ENCODE measurements at regions not wholly inside any gene's neighbourhood (a gene's known extent, or its start where the extent isn't known, plus 50 kb on each side); places are given as distances from the start of the nearest gene placed in this dataset.

DNA sequence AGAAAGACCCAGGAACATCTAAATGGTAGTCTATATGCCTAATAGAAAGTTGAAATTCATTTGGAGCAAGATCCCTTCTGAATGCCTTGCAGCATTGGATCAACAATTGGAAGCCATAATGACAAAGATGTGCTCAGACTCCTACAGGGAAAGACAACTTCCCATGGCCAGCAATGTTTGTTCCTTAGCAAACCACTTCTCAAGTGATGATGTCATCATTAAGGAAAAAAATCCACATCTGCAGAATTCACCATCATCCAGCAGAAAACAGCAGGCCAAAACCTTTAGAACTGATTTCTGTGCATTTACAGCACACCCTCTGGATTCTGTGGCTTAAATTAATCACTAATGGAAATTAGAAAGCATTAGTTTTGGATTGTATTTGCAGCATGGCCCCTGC is 82.4 kb upstream of the ZIC3 start:
- Histone ChIP-seq H3K4me1 (ENCODE audit: low read depth) (no peaks in the 10 kb centered on the region), H3K36me3 (ENCODE audit: low read depth) (no peaks in the 10 kb centered on the region), H3K9me3 (no peaks in the 10 kb centered on the region), H3K4me3 (no peak overlapping the region)
- intact Hi-C loops (cut with DNase I, micrococcal nuclease), result no loop called here
- TF ChIP-seq, protein P1, sequence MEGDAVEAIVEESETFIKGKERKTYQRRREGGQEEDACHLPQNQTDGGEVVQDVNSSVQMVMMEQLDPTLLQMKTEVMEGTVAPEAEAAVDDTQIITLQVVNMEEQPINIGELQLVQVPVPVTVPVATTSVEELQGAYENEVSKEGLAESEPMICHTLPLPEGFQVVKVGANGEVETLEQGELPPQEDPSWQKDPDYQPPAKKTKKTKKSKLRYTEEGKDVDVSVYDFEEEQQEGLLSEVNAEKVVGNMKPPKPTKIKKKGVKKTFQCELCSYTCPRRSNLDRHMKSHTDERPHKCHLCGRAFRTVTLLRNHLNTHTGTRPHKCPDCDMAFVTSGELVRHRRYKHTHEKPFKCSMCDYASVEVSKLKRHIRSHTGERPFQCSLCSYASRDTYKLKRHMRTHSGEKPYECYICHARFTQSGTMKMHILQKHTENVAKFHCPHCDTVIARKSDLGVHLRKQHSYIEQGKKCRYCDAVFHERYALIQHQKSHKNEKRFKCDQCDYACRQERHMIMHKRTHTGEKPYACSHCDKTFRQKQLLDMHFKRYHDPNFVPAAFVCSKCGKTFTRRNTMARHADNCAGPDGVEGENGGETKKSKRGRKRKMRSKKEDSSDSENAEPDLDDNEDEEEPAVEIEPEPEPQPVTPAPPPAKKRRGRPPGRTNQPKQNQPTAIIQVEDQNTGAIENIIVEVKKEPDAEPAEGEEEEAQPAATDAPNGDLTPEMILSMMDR (IDR thresholded peaks at IDR 0.05), result no peak
- ATAC-seq (no peak), DNase-seq (no peak)

DNA sequence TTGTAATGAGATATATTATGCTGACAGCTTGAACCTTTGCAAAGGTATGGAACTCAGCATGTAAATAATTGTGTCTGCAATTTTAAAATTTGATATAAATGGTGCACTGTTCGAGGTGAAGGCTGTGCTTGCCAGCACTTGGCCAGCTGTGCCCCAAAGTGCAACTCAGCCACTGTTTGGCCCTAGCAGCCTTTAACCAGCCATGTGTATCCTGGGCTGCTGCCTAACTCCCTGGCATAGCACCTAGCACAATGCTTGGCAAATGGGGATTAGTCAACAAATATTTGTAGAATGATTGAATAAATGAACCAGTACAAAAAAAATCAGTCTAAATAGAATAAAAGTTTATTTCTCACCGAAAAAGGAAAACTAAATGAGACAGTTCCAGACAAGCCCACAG is 83.8 kb upstream of the ZIC3 start:
- intact Hi-C loops (cut with DNase I, micrococcal nuclease), result no loop called here
- no peaks in the 10 kb centered on the region for H3K4me1 ChIP-seq (ENCODE audit: low read depth)
- no peak for DNase-seq
- H3K4me3 ChIP-seq, result no peak overlapping the region
- no peaks in the 10 kb centered on the region for H3K36me3 ChIP-seq (ENCODE audit: low read depth)
- H3K9me3 ChIP-seq, result no peaks in the 10 kb centered on the region
- ATAC-seq, result no peak
- TF ChIP-seq, protein P1 (IDR thresholded peaks at IDR 0.05), result no peak

DNA sequence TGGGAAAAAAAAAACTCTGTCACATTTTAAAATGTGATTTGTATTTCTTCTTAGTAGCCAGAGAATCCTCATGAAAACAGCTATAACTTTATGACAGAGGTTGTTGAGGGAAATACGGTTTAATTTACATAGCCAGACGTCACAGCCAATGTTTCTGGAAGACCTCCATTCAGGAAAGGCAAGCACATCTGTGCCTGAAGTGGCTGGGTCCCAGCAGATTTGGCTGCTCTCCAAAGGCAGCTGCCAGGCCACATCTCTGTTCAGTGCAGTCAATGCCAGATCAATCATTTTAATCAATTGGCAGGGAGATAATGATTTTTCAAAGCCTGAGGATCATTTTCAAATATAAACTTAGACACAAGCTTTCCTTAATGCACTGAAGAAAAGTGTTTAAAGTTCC is 86.5 kb upstream of the ZIC3 start:
- no peaks in the 10 kb centered on the region for H3K4me1 ChIP-seq (ENCODE audit: low read depth)
- intact Hi-C loops (cut with DNase I, micrococcal nuclease), result no loop called here
- TF ChIP-seq, protein P1 (IDR thresholded peaks at IDR 0.05), result no peak
- H3K4me3 ChIP-seq, result no peak overlapping the region
- no peak for DNase-seq
- H3K9me3 ChIP-seq, result no peaks in the 10 kb centered on the region
- no peak for ATAC-seq
- H3K36me3 ChIP-seq (ENCODE audit: low read depth), result no peaks in the 10 kb centered on the region

DNA sequence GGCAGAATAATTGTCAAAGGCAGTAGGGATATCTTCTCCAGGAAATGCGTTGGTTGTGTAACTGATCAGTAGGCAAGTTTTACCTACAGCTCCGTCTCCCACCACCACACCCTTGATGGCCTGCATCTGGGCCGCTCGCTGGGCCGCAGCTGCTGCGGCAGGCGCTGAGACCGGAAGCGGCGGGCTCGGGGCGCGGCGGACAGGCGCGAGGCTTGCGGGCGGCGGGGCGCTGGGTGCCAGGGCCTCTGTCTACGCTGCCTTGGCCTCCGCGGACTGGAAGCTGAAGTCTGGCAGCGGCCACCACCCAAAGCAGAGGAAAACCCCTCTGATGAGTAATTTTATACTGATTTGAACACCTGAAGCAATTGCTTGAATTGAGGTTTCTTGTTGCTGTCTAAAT is 124.2 kb upstream of the ZIC3 start:
- intact Hi-C loops (cut with DNase I, micrococcal nuclease), result no loop called here
- DNase-seq (no peak), ATAC-seq (no peak)
- Histone ChIP-seq H3K4me1 (ENCODE audit: low read depth) (no peaks in the 10 kb centered on the region), H3K9me3 (no peaks in the 10 kb centered on the region), H3K36me3 (ENCODE audit: low read depth) (no peaks in the 10 kb centered on the region), H3K4me3 (no peak overlapping the region)
- TF ChIP-seq, protein P1 (IDR thresholded peaks at IDR 0.05), result no peak

DNA sequence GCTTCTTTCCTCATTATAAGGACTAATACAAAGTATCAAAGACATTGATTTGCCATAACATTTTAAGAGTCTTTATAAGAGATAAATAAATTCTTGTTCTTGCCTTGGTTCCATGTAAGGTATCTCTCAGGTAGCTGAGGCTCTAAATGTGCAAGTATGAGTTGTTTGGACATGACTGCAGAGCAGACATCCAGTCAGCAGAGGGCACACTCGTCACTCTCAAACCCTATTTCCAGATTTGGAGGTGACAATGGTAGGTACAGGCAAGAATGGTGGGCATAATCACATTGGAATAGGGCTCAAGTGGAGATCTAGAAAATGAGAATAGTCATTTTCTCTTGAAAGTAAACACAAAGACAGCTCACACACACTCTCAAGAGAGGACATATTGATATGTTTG is 133.3 kb upstream of the ZIC3 start:
- no peaks in the 10 kb centered on the region for H3K9me3 ChIP-seq
- intact Hi-C loops (cut with DNase I, micrococcal nuclease), result no loop called here
- ATAC-seq (no peak), DNase-seq (no peak)
- no peaks in the 10 kb centered on the region for H3K36me3 ChIP-seq (ENCODE audit: low read depth)
- TF ChIP-seq, protein P1 (IDR thresholded peaks at IDR 0.05), result no peak
- no peak overlapping the region for H3K4me3 ChIP-seq
- peaks cover 1% of the 10 kb centered on the region for H3K4me1 ChIP-seq (ENCODE audit: low read depth)
